Kidney (tissue), 13 donors: ENCODE measurements at regions not wholly inside any gene's neighbourhood (a gene's known extent, or its start where the extent isn't known, plus 50 kb on each side); places are given as distances from the start of the nearest gene placed in this dataset.

Experiments
- DNase-seq, 5 donors: peaks; one replicate each; pipeline ENCODE4 v3.0.0-alpha.2; 2013 to 2020
- FAIRE-seq: peaks from 2 replicates; lab custom pipeline; 2012; peaks lifted over from hg19 to GRCh38; lab: Jason Lieb, UNC
- H3K27ac ChIP-seq, 2 donors: one replicate each; pipeline ENCODE4 v1.7.0; 2013; ENCODE audit warnings: low read depth in 2 of 2, low read length in 2 of 2, inconsistent platforms in 1 of 2
- H3K27me3 ChIP-seq: one replicate; pipeline ENCODE4 v1.7.1; 2013; ENCODE audit warnings: low read length, inconsistent platforms; ENCODE audit not compliant: control insufficient read depth, insufficient read depth
- H3K36me3 ChIP-seq, 3 donors: one replicate each; pipeline versions ENCODE4 v1.7.0 to v1.7.1; 2013; ENCODE audit warnings: low read length in 3 of 3, control low read depth in 1 of 3, inconsistent platforms in 1 of 3; ENCODE audit not compliant: insufficient read depth in 3 of 3, control insufficient read depth in 2 of 3
- H3K4me1 ChIP-seq, 3 donors: one replicate each; pipeline versions ENCODE4 v1.7.0 to v1.7.1; 2013; ENCODE audit warnings: low read length in 3 of 3, inconsistent platforms in 1 of 3, low read depth in 1 of 3; ENCODE audit not compliant: control insufficient read depth in 2 of 3, insufficient read depth in 2 of 3
- H3K4me3 ChIP-seq, 3 donors: one replicate each; pipeline versions ENCODE4 v1.7.0 to v1.8.1; 2013; ENCODE audit warnings: low read length in 3 of 3, control low read depth in 1 of 3, inconsistent platforms in 1 of 3
- H3K9ac ChIP-seq, 3 donors: one replicate each; pipeline versions ENCODE4 v1.7.0 to v1.7.1; 2013; ENCODE audit warnings: low read length in 3 of 3, control low read depth in 1 of 3, inconsistent platforms in 1 of 3
- H3K9me3 ChIP-seq, 3 donors: one replicate each; pipeline versions ENCODE4 v1.7.0 to v1.7.1; 2013; ENCODE audit warnings: low read length in 3 of 3, control low read depth in 1 of 3, inconsistent platforms in 1 of 3; ENCODE audit not compliant: control insufficient read depth in 2 of 3, insufficient read depth in 1 of 3
- CTCF ChIP-seq: IDR thresholded peaks from 3 replicates; pipeline ENCODE4 v1.5.1; 2012; ENCODE audit warnings: mild to moderate bottlenecking, moderate library complexity, borderline replicate concordance; ENCODE audit not compliant: insufficient read depth; ENCODE audit errors: extremely low read depth
- intact Hi-C: fragments of 100-400 bp; cut with DNase I; formaldehyde crosslinking; loops from one replicate; pipeline ENCODE4 v1.11.1; 2022
- donor health status: control.
- donor health status: control.
- donor health status: control.
- donor health status: control.
- donor health status: control.
- donor health status: DM: yes; HTN: yes; CAD: no.
- donor health status: Normal renal cell carcinoma (clear cell type).

DNA sequence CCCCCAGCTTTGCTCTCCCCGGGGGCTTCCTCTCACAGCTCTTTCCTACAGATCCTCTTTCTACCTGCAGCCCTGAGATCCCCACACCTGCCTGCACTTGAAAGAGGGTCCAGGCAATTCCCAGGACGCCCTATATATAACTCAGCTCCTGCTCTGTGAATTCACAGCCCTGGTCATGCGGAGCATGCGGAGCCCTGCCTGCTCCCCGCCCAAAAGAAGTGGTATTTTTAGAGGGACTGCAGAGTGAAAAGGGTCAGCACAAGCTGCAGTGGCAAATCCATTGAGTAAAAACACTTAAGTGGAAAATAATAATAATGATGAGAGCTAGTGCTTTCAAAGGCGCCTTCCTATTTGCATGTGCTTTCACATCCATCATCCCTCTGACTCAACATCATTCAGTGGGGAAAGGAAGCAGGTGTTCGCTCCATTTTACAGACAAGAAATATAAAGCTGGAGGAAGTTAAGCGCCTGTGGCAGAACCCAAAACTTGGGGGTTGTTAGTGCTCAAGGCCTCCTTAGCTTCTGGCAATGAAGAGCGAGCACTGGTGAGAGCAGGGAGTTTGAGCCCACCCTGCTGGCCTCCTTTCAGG lies 76.3 kb upstream of the LIPC start:
- H3K36me3 ChIP-seq: no peaks in the 10 kb centered on the region
- intact Hi-C loops: no loop called here
- no peak overlapping the region for H3K4me3 ChIP-seq
- H3K27me3 ChIP-seq: no peaks in the 10 kb centered on the region
- no peak for FAIRE-seq
- no peaks in the 10 kb centered on the region for H3K9me3 ChIP-seq
- H3K4me1 ChIP-seq: no peaks in the 10 kb centered on the region
- TF ChIP-seq CTCF: no peak
- DNase-seq: no peak
- H3K9ac ChIP-seq: no peak overlapping the region
- no peak overlapping the region for H3K27ac ChIP-seq

DNA sequence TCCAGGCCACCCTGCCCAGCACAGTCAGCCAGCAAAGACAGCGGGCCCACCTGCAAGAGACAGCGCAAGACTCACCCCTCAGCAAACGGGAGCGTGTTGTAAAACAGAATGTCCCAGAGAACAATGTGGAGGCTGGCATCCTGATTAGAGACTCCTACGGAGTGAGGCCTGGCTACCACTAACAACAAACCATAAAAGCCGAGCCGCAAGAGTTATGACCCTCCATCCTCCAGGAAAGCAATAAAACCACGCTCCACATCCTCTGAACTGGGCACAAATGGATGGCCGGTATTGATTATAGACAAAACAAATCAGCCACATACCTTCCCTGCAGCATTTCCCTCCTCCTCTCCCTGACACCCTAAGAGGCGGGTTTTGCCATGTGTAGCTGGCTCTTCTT lies 75.8 kb upstream of the LIPC start:
- TF ChIP-seq CTCF: no peak
- intact Hi-C loops: no loop called here
- no peaks in the 10 kb centered on the region for H3K36me3 ChIP-seq

GRCh38 chr15:58357529-58358476 lies 74.0 kb upstream of the LIPC start:
- no peak overlapping the region for H3K9ac ChIP-seq
- H3K4me3 ChIP-seq: no peak overlapping the region
- no peaks in the 10 kb centered on the region for H3K27me3 ChIP-seq
- DNase-seq (peak in 1 of 5 donors; percentile 46), FAIRE-seq (no peak)
- intact Hi-C loops: no loop called here
- no peaks in the 10 kb centered on the region for H3K36me3 ChIP-seq
- H3K27ac ChIP-seq: no peak overlapping the region
- TF ChIP-seq CTCF: no peak
- H3K9me3 ChIP-seq: no peaks in the 10 kb centered on the region
- no peaks in the 10 kb centered on the region for H3K4me1 ChIP-seq

More for the DNA sequence above, 75.8 kb upstream of the LIPC start:
- no peak overlapping the region for H3K9ac ChIP-seq
- no peaks in the 10 kb centered on the region for H3K4me1 ChIP-seq
- no peak overlapping the region for H3K27ac ChIP-seq
- DNase-seq: no peak
- no peaks in the 10 kb centered on the region for H3K27me3 ChIP-seq
- no peak for FAIRE-seq
- H3K4me3 ChIP-seq: no peak overlapping the region
- no peaks in the 10 kb centered on the region for H3K9me3 ChIP-seq
